Stomach (tissue), 8 donors: ENCODE measurements at regions not wholly inside any gene's neighbourhood (a gene's known extent, or its start where the extent isn't known, plus 50 kb on each side); places are given as distances from the start of the nearest gene placed in this dataset.

Experiments
- DNase-seq, 2 donors: peaks; one replicate each; pipeline versions ENCODE4 v3.0.0 to v3.0.0-alpha.2; 2013 to 2019
- H3K27ac ChIP-seq, 5 donors: fragments of 200-600 bp in 4 of 5; sonication (generic) in 4 of 5; one replicate each; pipeline ENCODE4 v1.5.1; 2013 to 2019; ENCODE audit warnings: mild to moderate bottlenecking in 1 of 5, moderate library complexity in 1 of 5
- H3K27me3 ChIP-seq, 3 donors: fragments of 200-600 bp; sonication (generic); one replicate each; pipeline ENCODE4 v1.5.1; 2017 to 2019; ENCODE audit warnings: mixed run types in 1 of 3
- H3K36me3 ChIP-seq, 4 donors: fragments of 200-600 bp; sonication (generic); 1 replicate in 3 of 4; 2 replicates in 1 of 4; pipeline ENCODE4 v1.5.1; 2016 to 2019
- H3K4me1 ChIP-seq, 4 donors: fragments of 200-600 bp; sonication (generic); one replicate each; pipeline ENCODE4 v1.5.1; 2016 to 2019
- H3K4me3 ChIP-seq, 4 donors: fragments of 200-600 bp; sonication (generic) in 3 of 4; one replicate each; pipeline ENCODE4 v1.5.1; 2016 to 2019; ENCODE audit warnings: mild to moderate bottlenecking in 1 of 4
- H3K9me3 ChIP-seq, 4 donors: fragments of 200-600 bp; sonication (generic); one replicate each; pipeline ENCODE4 v1.5.1; 2016 to 2019
- CTCF ChIP-seq, 7 experiments: fragments of 450-650 bp in 4 of 7; fragments of 200-600 bp in 3 of 7; sonication (generic) in 3 of 7; IDR thresholded peaks; one replicate each; pipeline ENCODE4 v1.5.1; 2016 to 2019; ENCODE audit warnings: antibody characterized with exemption in 7 of 7, control low read depth in 2 of 7, mild to moderate bottlenecking in 1 of 7
- EP300 ChIP-seq: sonication (generic); formaldehyde crosslinking; IDR thresholded peaks from one replicate; pipeline ENCODE4 v1.6.1; 2017; ENCODE audit warnings: antibody characterized with exemption
- POLR2A ChIP-seq, 4 donors: fragments of 450-650 bp; IDR thresholded peaks; one replicate each; pipeline ENCODE4 v1.6.1; 2016; ENCODE audit warnings: antibody characterized with exemption in 4 of 4, control low read depth in 2 of 4, mild to moderate bottlenecking in 1 of 4, moderate library complexity in 1 of 4
- POLR2AphosphoS5 ChIP-seq, 3 donors: sonication (generic); formaldehyde crosslinking; IDR thresholded peaks; one replicate each; pipeline ENCODE4 v1.6.1; 2016; ENCODE audit warnings: antibody characterized with exemption in 3 of 3
- WGBS, 5 donors: extraction: QIAGEN DNeasy Blood & Tissue Kit in 3 of 5; methylation state at CpG; one replicate each; pipeline versions ENCODE4 v1.1.5 to v1.1.7; 2013 to 2018; 5-methylcytosine and 5-hydroxymethylcytosine counted together
- intact Hi-C: fragments of 100-400 bp; cut with DNase I; formaldehyde crosslinking; loops from one replicate; pipeline ENCODE4 v1.15.1; 2023; ENCODE audit warnings: low total_unique reads
- donor health status: healthy with polysubstance abuse.
- donor health status: Bipolar disorder and iron deficiency.
- donor health status: healthy.

DNA sequence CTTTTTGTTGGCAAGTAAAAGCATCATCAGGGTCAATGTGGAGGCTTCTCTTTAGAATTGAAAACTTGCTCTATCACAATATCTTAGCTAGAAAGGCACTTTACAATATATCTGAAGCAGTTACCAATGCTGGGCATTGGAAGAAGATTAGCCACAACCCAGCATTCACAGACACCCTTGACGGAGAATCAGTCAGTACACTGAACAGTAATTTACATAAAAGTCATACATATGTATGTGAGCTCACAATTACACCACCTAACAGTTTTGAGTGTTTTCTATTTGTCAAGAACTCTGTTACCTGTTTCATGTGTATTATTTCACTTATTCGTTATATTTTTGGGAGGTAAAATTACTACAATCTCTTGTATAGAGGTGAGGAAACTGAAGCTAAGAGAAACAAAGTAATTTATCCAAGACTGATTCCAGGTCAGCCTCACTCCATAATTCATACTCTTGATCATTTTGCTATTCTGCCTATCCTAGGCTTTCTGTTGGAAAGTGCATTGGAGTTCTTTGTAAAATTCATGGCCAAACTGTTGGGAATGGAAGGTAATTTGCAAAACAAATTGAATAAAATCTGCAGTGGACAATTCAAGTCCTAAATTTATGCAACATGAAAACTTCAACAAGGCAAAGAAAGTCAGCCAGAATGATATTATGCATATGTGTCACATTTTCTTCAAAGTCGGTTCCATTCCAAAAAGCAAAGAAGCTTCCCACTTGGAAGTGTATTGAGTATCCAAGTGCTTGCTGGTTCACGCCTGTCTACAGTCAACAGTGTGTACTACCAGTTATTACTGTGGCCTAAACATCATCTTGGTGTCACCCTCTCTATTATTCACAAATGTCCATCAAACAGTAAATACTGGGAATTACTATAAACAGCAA is 223.7 kb upstream of the SEMA6D start:
- intact Hi-C loops, result no loop called here
- TF ChIP-seq EP300 (no peak), POLR2A (IDR thresholded peaks at IDR 0.05) (no peak), POLR2AphosphoS5 (IDR thresholded peaks at IDR 0.05) (no peak)
- Histone ChIP-seq H3K36me3 (no peaks in the 10 kb centered on the region), H3K4me1 (no peaks in the 10 kb centered on the region), H3K27ac (no peak overlapping the region), H3K27me3 (no peaks in the 10 kb centered on the region), H3K4me3 (no peak overlapping the region), H3K9me3 (no peaks in the 10 kb centered on the region)
- DNase-seq, result no peak
- WGBS, 5 donors, result 81 to 93% (median 87%) methylated on average over 4 of the region's 4 CpGs

- TF ChIP-seq POLR2A (IDR thresholded peaks at IDR 0.05) (no peak), CTCF (IDR thresholded peaks at IDR 0.05) (no peak), POLR2AphosphoS5 (IDR thresholded peaks at IDR 0.05) (no peak), EP300 (no peak)
- intact Hi-C loops, result no loop called here
- no peak for DNase-seq
- no peaks in the 10 kb centered on the region for H3K9me3 ChIP-seq
- H3K36me3 ChIP-seq, result no peaks in the 10 kb centered on the region
- WGBS, 5 donors, result 76 to 88% (median 79%) methylated on average over 5 of the region's 5 CpGs
- no peaks in the 10 kb centered on the region for H3K4me1 ChIP-seq
- H3K4me3 ChIP-seq, result no peak overlapping the region
- H3K27me3 ChIP-seq, result no peaks in the 10 kb centered on the region
- H3K27ac ChIP-seq, result no peak overlapping the region
Measured at GRCh38 chr15:47496343-47497185, 220.7 kb upstream of the SEMA6D start.

GRCh38 chr15:47500842-47501241 is 216.5 kb upstream of the SEMA6D start:
- Histone ChIP-seq H3K9me3 (no peaks in the 10 kb centered on the region), H3K4me3 (no peak overlapping the region), H3K27ac (no peak overlapping the region), H3K4me1 (peaks cover 0 to 1% (median 0%) of the 10 kb centered on the region in 4 donors), H3K27me3 (no peaks in the 10 kb centered on the region), H3K36me3 (no peaks in the 10 kb centered on the region)
- no peak for DNase-seq
- intact Hi-C loops, result no loop called here
- 68 to 78% (median 71%) methylated on average over 2 of the region's 2 CpGs for WGBS, 5 donors
- no peak for TF ChIP-seq CTCF (IDR thresholded peaks at IDR 0.05)

DNA sequence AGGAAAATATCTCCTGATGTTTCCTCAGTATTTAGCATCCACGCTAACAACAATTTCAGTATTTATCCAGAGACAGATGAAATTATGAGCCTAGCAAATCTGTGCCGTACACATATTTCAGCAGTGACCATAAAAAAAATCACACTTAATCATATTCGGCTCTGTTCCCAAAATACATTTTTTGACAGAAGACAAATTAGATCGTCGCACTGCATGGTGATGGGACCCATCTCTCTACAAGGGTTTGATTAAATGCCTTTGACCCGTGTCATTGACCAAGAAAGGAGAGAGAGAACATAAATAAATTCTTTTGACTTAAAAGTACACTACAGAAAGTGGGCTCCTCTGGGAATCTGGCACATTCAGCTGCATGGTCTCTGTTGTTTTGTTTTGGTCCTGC is 215.3 kb upstream of the SEMA6D start:
- H3K27ac ChIP-seq, result no peak overlapping the region
- no peak for DNase-seq
- no peak overlapping the region for H3K4me3 ChIP-seq
- peaks cover 0 to 13% (median 0%) of the 10 kb centered on the region in 4 donors for H3K4me1 ChIP-seq
- TF ChIP-seq POLR2A (IDR thresholded peaks at IDR 0.05) (no peak), EP300 (no peak), POLR2AphosphoS5 (IDR thresholded peaks at IDR 0.05) (no peak), CTCF (IDR thresholded peaks at IDR 0.05) (no peak)
- WGBS, 5 donors, result 76 to 90% (median 89%) methylated on average over 6 of the region's 6 CpGs
- H3K9me3 ChIP-seq, result no peaks in the 10 kb centered on the region
- H3K27me3 ChIP-seq, result no peaks in the 10 kb centered on the region
- no peaks in the 10 kb centered on the region for H3K36me3 ChIP-seq
- intact Hi-C loops, result no loop called here
